H1 (cell line): ENCODE measurements at regions not wholly inside any gene's neighbourhood (a gene's known extent, or its start where the extent isn't known, plus 50 kb on each side); places are given as distances from the start of the nearest gene placed in this dataset.

Source experiments
- CTCF ChIA-PET: fragments of 300-600 bp; sonication (Branson Sonifier 250); formaldehyde crosslinking; loops from one replicate; lab custom pipeline; 2021; ENCODE audit not compliant: partially characterized antibody; lab: Charles Lee
- POLR2A ChIA-PET: fragments of 300-600 bp; sonication (Branson Sonifier 250); formaldehyde crosslinking; loops from one replicate; lab custom pipeline; 2021; ENCODE audit warnings: inconsistent platforms; ENCODE audit not compliant: partially characterized antibody; lab: Charles Lee
- DNase-seq, 2 experiments: peaks; one replicate each; pipeline versions ENCODE4 v3.0.0 to v3.0.0-alpha.2; 2010 to 2022; ENCODE audit warnings: low spot score in 2 of 2, low read depth in 1 of 2, mixed read lengths in 1 of 2
- FAIRE-seq: peaks from 2 replicates; lab custom pipeline; 2011; peaks lifted over from hg19 to GRCh38; lab: Jason Lieb, UNC
- H2AFZ ChIP-seq: 2 replicates; pipeline ENCODE4 v1.8.1; 2012; ENCODE audit warnings: low read length, inconsistent platforms
- H2AK5ac ChIP-seq: 2 replicates; pipeline ENCODE4 v1.6.1; 2013; ENCODE audit warnings: low read depth, low read length
- H2BK120ac ChIP-seq: replicated peaks from 2 replicates; pipeline ENCODE3; 2013; ENCODE audit warnings: low read depth, low read length, inconsistent platforms
- H2BK12ac ChIP-seq: 2 replicates; pipeline ENCODE4 v1.6.1; 2013; ENCODE audit warnings: low read depth, low read length
- H2BK15ac ChIP-seq: 2 replicates; pipeline ENCODE4 v1.6.1; 2013; ENCODE audit warnings: low read length
- H2BK20ac ChIP-seq: 2 replicates; pipeline ENCODE4 v1.6.1; 2013; ENCODE audit warnings: low read length
- H2BK5ac ChIP-seq: 2 replicates; pipeline ENCODE4 v1.6.1; 2013; ENCODE audit warnings: low read depth, low read length
- H3K14ac ChIP-seq: 2 replicates; pipeline ENCODE4 v1.6.1; 2013; ENCODE audit warnings: inconsistent platforms; ENCODE audit not compliant: insufficient read length
- H3K18ac ChIP-seq: 2 replicates; pipeline ENCODE4 v1.6.1; 2013; ENCODE audit warnings: low read length; ENCODE audit errors: extremely low read depth
- H3K23ac ChIP-seq: 2 replicates; pipeline ENCODE4 v1.6.1; 2013; ENCODE audit warnings: inconsistent platforms; ENCODE audit not compliant: insufficient read length
- H3K23me2 ChIP-seq: 2 replicates; pipeline ENCODE4 v1.6.1; 2013; ENCODE audit warnings: low read depth, low read length
- H3K27ac ChIP-seq: 2 replicates; pipeline ENCODE4 v1.6.1; 2011; ENCODE audit warnings: low read depth, low read length, inconsistent platforms
- H3K27me3 ChIP-seq, 4 experiments: replicated peaks in 1 of 4; 1 replicate in 1 of 4; 2 replicates in 3 of 4; pipeline versions ENCODE4 v1.6.1 to v1.8.1; 2011 to 2013; ENCODE audit warnings: low read length in 3 of 4, mild to moderate bottlenecking in 3 of 4, inconsistent platforms in 2 of 4, mixed read lengths in 2 of 4, moderate library complexity in 1 of 4; ENCODE audit not compliant: control insufficient read depth in 3 of 4, insufficient read depth in 3 of 4; ENCODE audit errors: extremely low read depth in 1 of 4
- H3K36me3 ChIP-seq, 4 experiments: 2 replicates each; pipeline versions ENCODE4 v1.6.1 to v1.8.1; 2011 to 2013; ENCODE audit warnings: mild to moderate bottlenecking in 4 of 4, low read length in 3 of 4, moderate library complexity in 2 of 4, control low read depth in 1 of 4, inconsistent platforms in 1 of 4; ENCODE audit not compliant: insufficient read depth in 4 of 4, control insufficient read depth in 2 of 4
- H3K4ac ChIP-seq: replicated peaks from 2 replicates; pipeline ENCODE3; 2013; ENCODE audit warnings: low read length, low read depth, mixed read lengths, inconsistent platforms; ENCODE audit not compliant: insufficient read length
- H3K4me1 ChIP-seq, 4 experiments: replicated peaks in 1 of 4; 1 replicate in 1 of 4; 2 replicates in 3 of 4; pipeline versions ENCODE4 v1.6.1 to v1.8.1; 2011 to 2013; ENCODE audit warnings: low read length in 3 of 4, inconsistent platforms in 2 of 4, mixed read lengths in 1 of 4; ENCODE audit not compliant: insufficient read depth in 4 of 4, control insufficient read depth in 3 of 4
- H3K4me2 ChIP-seq, 2 experiments: 2 replicates each; pipeline versions ENCODE4 v1.6.1 to v1.8.1; 2011 to 2013; ENCODE audit warnings: low read depth in 2 of 2, low read length in 2 of 2, control low read depth in 1 of 2, inconsistent platforms in 1 of 2, mild to moderate bottlenecking in 1 of 2; ENCODE audit not compliant: insufficient read depth in 1 of 2
- H3K4me3 ChIP-seq, 4 experiments: fragments of 200-600, 300-600 bp in 1 of 4; sonication (generic), shearing (Covaris generic), sonication (Bioruptor Twin) in 1 of 4; 2 replicates each; pipeline versions ENCODE4 v1.5.1 to v1.8.1; 2011 to 2016; ENCODE audit warnings: low read length in 4 of 4, low read depth in 3 of 4, control low read depth in 2 of 4, inconsistent platforms in 2 of 4, mild to moderate bottlenecking in 2 of 4, mixed read lengths in 1 of 4, moderate library complexity in 1 of 4; ENCODE audit not compliant: insufficient read depth in 2 of 4; ENCODE audit errors: extremely low read depth in 1 of 4
- H3K56ac ChIP-seq: replicated peaks from 2 replicates; pipeline ENCODE3; 2013; ENCODE audit warnings: low read depth, mild to moderate bottlenecking, mixed read lengths, low read length, inconsistent platforms; ENCODE audit not compliant: insufficient read length
- H3K79me1 ChIP-seq: 2 replicates; pipeline ENCODE4 v1.6.1; 2013; ENCODE audit warnings: low read depth, low read length, control low read depth
- H3K79me2 ChIP-seq, 2 experiments: 2 replicates each; pipeline versions ENCODE4 v1.6.1 to v1.8.1; 2012 to 2013; ENCODE audit warnings: low read length in 2 of 2, mild to moderate bottlenecking in 2 of 2, inconsistent platforms in 1 of 2; ENCODE audit not compliant: insufficient read depth in 2 of 2, control insufficient read depth in 1 of 2
- H3K9ac ChIP-seq, 4 experiments: replicated peaks in 1 of 4; 1 replicate in 1 of 4; 2 replicates in 3 of 4; pipeline versions ENCODE4 v1.6.1 to v1.8.1; 2011 to 2013; ENCODE audit warnings: low read depth in 3 of 4, low read length in 3 of 4, control low read depth in 2 of 4, mild to moderate bottlenecking in 2 of 4, moderate library complexity in 2 of 4, inconsistent platforms in 1 of 4; ENCODE audit errors: extremely low read depth in 1 of 4
- H3K9me3 ChIP-seq, 2 experiments: 2 replicates each; pipeline versions ENCODE4 v1.6.1 to v1.8.1; 2012 to 2013; ENCODE audit warnings: mild to moderate bottlenecking in 2 of 2, moderate library complexity in 2 of 2, control low read depth in 1 of 2, inconsistent platforms in 1 of 2, low read depth in 1 of 2, low read length in 1 of 2, mixed read lengths in 1 of 2; ENCODE audit not compliant: insufficient read depth in 2 of 2
- H4K20me1 ChIP-seq, 2 experiments: replicated peaks in 1 of 2; 2 replicates each; pipeline versions ENCODE3 to v1.8.1; 2011 to 2013; ENCODE audit warnings: inconsistent platforms in 2 of 2, low read length in 2 of 2, mild to moderate bottlenecking in 1 of 2; ENCODE audit not compliant: insufficient read depth in 2 of 2, control insufficient read depth in 1 of 2
- H4K5ac ChIP-seq: 2 replicates; pipeline ENCODE4 v1.6.1; 2013; ENCODE audit warnings: low read length, low read depth, mixed read lengths, inconsistent platforms; ENCODE audit not compliant: insufficient read length
- H4K8ac ChIP-seq: 2 replicates; pipeline ENCODE4 v1.8.0; 2013; ENCODE audit warnings: mild to moderate bottlenecking, moderate library complexity, low read length, inconsistent platforms; ENCODE audit not compliant: insufficient read depth; ENCODE audit errors: extremely low read depth
- H4K91ac ChIP-seq: replicated peaks from 2 replicates; pipeline ENCODE3; 2013; ENCODE audit warnings: low read length, mixed read lengths, inconsistent platforms; ENCODE audit not compliant: insufficient read length
- CHD1 ChIP-seq: IDR thresholded peaks from 2 replicates; pipeline ENCODE4 v1.6.1; 2012; ENCODE audit warnings: low read depth, low read length, improper control_type of control experiment
- CHD2 ChIP-seq: IDR thresholded peaks from 2 replicates; pipeline ENCODE4 v1.6.1; 2012; ENCODE audit warnings: low read length, improper control_type of control experiment
- MAFK ChIP-seq: IDR thresholded peaks from 2 replicates; pipeline ENCODE4 v1.6.1; 2012; ENCODE audit warnings: low read depth, mild to moderate bottlenecking, improper control_type of control experiment, low read length
- SAP30 ChIP-seq: fragments of 300-600 bp; sonication (generic); IDR thresholded peaks from 2 replicates; pipeline ENCODE4 v1.7.1; 2012; ENCODE audit warnings: low read length, moderate library complexity, mild to moderate bottlenecking, inconsistent platforms; ENCODE audit not compliant: insufficient read depth, insufficient replicate concordance
- WGBS, 2 experiments: shearing (Covaris generic) in 1 of 2; methylation state at CpG; one replicate each; pipeline versions ENCODE4 v1.1.6 to v1.1.7; 2013 to 2015; ENCODE audit warnings: low lambda C conversion rate in 2 of 2, mixed read lengths in 2 of 2, inconsistent platforms in 1 of 2, low coverage in 1 of 2, missing lambda C conversion rate in 1 of 2; ENCODE audit not compliant: insufficient replicate concordance in 2 of 2, insufficient coverage in 1 of 2, insufficient read length in 1 of 2; ENCODE audit errors: extremely low coverage in 1 of 2, missing lambda C conversion rate in 1 of 2; 5-methylcytosine and 5-hydroxymethylcytosine counted together
- TF ChIP-seq, protein P1 (sequence below): IDR thresholded peaks from 2 replicates; pipeline ENCODE4 v1.6.1; 2011; ENCODE audit warnings: low read depth, mild to moderate bottlenecking, low read length; ENCODE audit not compliant: insufficient read depth

DNA sequence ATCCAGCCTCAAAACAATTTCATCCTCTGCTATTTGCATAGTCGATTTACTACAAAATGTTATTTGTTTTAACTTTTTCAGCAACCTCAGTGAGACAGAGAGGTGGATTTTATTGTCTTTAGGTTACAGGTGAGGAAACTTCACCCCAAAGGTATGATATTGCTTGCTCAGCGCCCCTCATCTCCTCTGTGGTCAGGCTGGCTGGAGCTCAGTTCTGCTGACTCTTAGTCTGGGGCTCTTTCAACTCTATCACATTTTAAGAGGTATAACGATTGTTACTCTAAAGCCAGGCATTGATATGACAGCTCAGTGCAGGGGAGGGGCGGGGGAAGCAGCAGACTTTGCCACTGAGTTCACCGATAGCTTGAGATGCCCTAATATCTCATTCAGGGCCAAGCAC lies 103.0 kb upstream of the DPH6 start:
- Histone ChIP-seq H4K91ac (no peak overlapping the region), H3K4me1 (0 out of 7 replicates have a peak, but pooled peaks cover 0 to 2% (median 0%) of the 10 kb centered on the region in 4 experiments), H4K20me1 (no peaks in the 10 kb centered on the region), H3K4me3 (no peak overlapping the region), H2BK120ac (no peak overlapping the region), H3K4ac (no peak overlapping the region), H3K18ac (no peak overlapping the region), H2AFZ (no peak overlapping the region), H3K36me3 (no peaks in the 10 kb centered on the region), H3K9me3 (no peaks in the 10 kb centered on the region; a peak in 1 of 4 replicates), H4K8ac (no peak overlapping the region), H2AK5ac (no peak overlapping the region), H3K14ac (no peak overlapping the region), H3K79me2 (no peaks in the 10 kb centered on the region), H2BK15ac (no peak overlapping the region), H2BK5ac (no peak overlapping the region), H3K79me1 (no peaks in the 10 kb centered on the region), H3K56ac (no peak overlapping the region), H2BK20ac (no peak overlapping the region), H3K27ac (no peak overlapping the region), H3K23me2 (peaks cover 2% of the 10 kb centered on the region; the same call in 1 of the 2 replicates), H3K4me2 (no peak overlapping the region), H2BK12ac (no peak overlapping the region), H3K23ac (no peak overlapping the region), H3K9ac (no peak overlapping the region), H3K27me3 (no peaks in the 10 kb centered on the region), H4K5ac (no peak overlapping the region)
- CTCF ChIA-PET, result no interaction called here
- POLR2A ChIA-PET, result no interaction called here
- 93% methylated on average over 5 of the region's 5 CpGs; no CpG with 5 or more reads in 1 of the 2 experiments for WGBS, 2 experiments
- FAIRE-seq (no peak), DNase-seq (no peak)
- TF ChIP-seq SAP30 (no peak), CHD2 (no peak), MAFK (no peak), CHD1 (no peak)
- TF ChIP-seq, protein P1, sequence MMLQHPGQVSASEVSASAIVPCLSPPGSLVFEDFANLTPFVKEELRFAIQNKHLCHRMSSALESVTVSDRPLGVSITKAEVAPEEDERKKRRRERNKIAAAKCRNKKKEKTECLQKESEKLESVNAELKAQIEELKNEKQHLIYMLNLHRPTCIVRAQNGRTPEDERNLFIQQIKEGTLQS, result no peak
